Ascending aorta (tissue), 2 donors: ENCODE measurements at regions not wholly inside any gene's neighbourhood (a gene's known extent, or its start where the extent isn't known, plus 50 kb on each side); places are given as distances from the start of the nearest gene placed in this dataset.

Source experiments
- DNase-seq, 2 donors: peaks; one replicate each; pipeline ENCODE4 v3.0.0-alpha.2; 2019; ENCODE audit warnings: low spot score in 2 of 2
- H3K27ac ChIP-seq, 2 donors: fragments of 200-600 bp; sonication (generic); one replicate each; pipeline ENCODE4 v1.5.1; 2016 to 2017; ENCODE audit warnings: mild to moderate bottlenecking in 1 of 2
- H3K27me3 ChIP-seq: fragments of 200-600 bp; sonication (generic); one replicate; pipeline ENCODE4 v1.5.1; 2017
- H3K36me3 ChIP-seq, 2 donors: fragments of 200-600 bp; sonication (generic); one replicate each; pipeline ENCODE4 v1.5.1; 2016
- H3K4me1 ChIP-seq, 2 donors: fragments of 200-600 bp; sonication (generic); one replicate each; pipeline ENCODE4 v1.5.1; 2016 to 2017; ENCODE audit warnings: mild to moderate bottlenecking in 1 of 2
- H3K4me3 ChIP-seq, 2 donors: fragments of 200-600 bp; sonication (generic); one replicate each; pipeline ENCODE4 v1.5.1; 2016 to 2017; ENCODE audit warnings: mild to moderate bottlenecking in 1 of 2
- H3K9me3 ChIP-seq, 2 donors: fragments of 200-600 bp; sonication (generic); one replicate each; pipeline ENCODE4 v1.5.1; 2016
- CTCF ChIP-seq, 3 experiments: fragments of 200-600 bp in 2 of 3; fragments of 450-650 bp in 1 of 3; sonication (generic) in 2 of 3; IDR thresholded peaks; one replicate each; pipeline ENCODE4 v1.5.1; 2016 to 2019; ENCODE audit warnings: antibody characterized with exemption in 3 of 3, mild to moderate bottlenecking in 1 of 3, moderate library complexity in 1 of 3
- intact Hi-C: fragments of 100-400 bp; cut with DNase I; formaldehyde crosslinking; loops from one replicate; pipeline ENCODE4 v1.15.1; 2023

GRCh38 chr18:41693008-41693407 is 262.0 kb upstream of the PIK3C3 start:
- no peaks in the 10 kb centered on the region for H3K27me3 ChIP-seq
- H3K9me3 ChIP-seq, result no peaks in the 10 kb centered on the region
- no peak for TF ChIP-seq CTCF (IDR thresholded peaks at IDR 0.05)
- intact Hi-C loops, result no loop called here
- no peaks in the 10 kb centered on the region for H3K36me3 ChIP-seq
- H3K4me1 ChIP-seq, result no peaks in the 10 kb centered on the region
- no peak overlapping the region for H3K4me3 ChIP-seq
- no peak for DNase-seq
- no peak overlapping the region for H3K27ac ChIP-seq

GRCh38 chr18:41690332-41691127 is 264.5 kb upstream of the PIK3C3 start:
- no peak for DNase-seq
- Histone ChIP-seq H3K4me3 (no peak overlapping the region), H3K4me1 (no peaks in the 10 kb centered on the region), H3K36me3 (no peaks in the 10 kb centered on the region), H3K9me3 (no peaks in the 10 kb centered on the region), H3K27ac (no peak overlapping the region), H3K27me3 (no peaks in the 10 kb centered on the region)
- intact Hi-C loops, result no loop called here
- no peak for TF ChIP-seq CTCF (IDR thresholded peaks at IDR 0.05)

- no peak for DNase-seq
- intact Hi-C loops, result no loop called here
- no peak for TF ChIP-seq CTCF (IDR thresholded peaks at IDR 0.05)
- H3K36me3 ChIP-seq, result no peaks in the 10 kb centered on the region
- no peak overlapping the region for H3K4me3 ChIP-seq
- H3K27me3 ChIP-seq, result no peaks in the 10 kb centered on the region
- no peaks in the 10 kb centered on the region for H3K9me3 ChIP-seq
- H3K27ac ChIP-seq, result no peak overlapping the region
- H3K4me1 ChIP-seq, result no peaks in the 10 kb centered on the region
These were observed 267.9 kb upstream of the PIK3C3 start for GRCh38 chr18:41687138-41687537.

- intact Hi-C loops, result no loop called here
These were observed 273.7 kb upstream of the PIK3C3 start for GRCh38 chr18:41681138-41681880.

GRCh38 chr18:41674506-41674905 is 280.5 kb upstream of the PIK3C3 start:
- Histone ChIP-seq H3K36me3 (no peaks in the 10 kb centered on the region), H3K4me1 (no peaks in the 10 kb centered on the region), H3K27ac (no peak overlapping the region), H3K27me3 (no peaks in the 10 kb centered on the region), H3K4me3 (no peak overlapping the region), H3K9me3 (no peaks in the 10 kb centered on the region)
- TF ChIP-seq CTCF (IDR thresholded peaks at IDR 0.05), result no peak
- DNase-seq, result no peak
- intact Hi-C loops, result no loop called here

More at GRCh38 chr18:41681138-41681880, 273.7 kb upstream of the PIK3C3 start:
- no peaks in the 10 kb centered on the region for H3K4me1 ChIP-seq
- no peaks in the 10 kb centered on the region for H3K27me3 ChIP-seq
- H3K4me3 ChIP-seq, result no peak overlapping the region
- H3K9me3 ChIP-seq, result no peaks in the 10 kb centered on the region
- DNase-seq, result no peak
- no peak for TF ChIP-seq CTCF (IDR thresholded peaks at IDR 0.05)
- H3K36me3 ChIP-seq, result no peaks in the 10 kb centered on the region
- H3K27ac ChIP-seq, result no peak overlapping the region
